M059J (cell line): ENCODE measurements at regions not wholly inside any gene's neighbourhood (a gene's known extent, or its start where the extent isn't known, plus 50 kb on each side); places are given as distances from the start of the nearest gene placed in this dataset.

Experiments
- DNase-seq: peaks from one replicate; pipeline ENCODE4 v3.0.0-alpha.2; 2012; ENCODE audit warnings: low read depth

GRCh38 chr20:52731093-52731492, 241.1 kb upstream of the TSHZ2 start:
- DNase-seq, result peak; percentile 72

GRCh38 chr20:52727740-52728456, 244.3 kb upstream of the TSHZ2 start:
- DNase-seq, result no peak

- DNase-seq, result peak; percentile 33
Observed at GRCh38 chr20:52724541-52724940, 247.6 kb upstream of the TSHZ2 start.

- no peak for DNase-seq
Observed at GRCh38 chr20:52722926-52723688, 249.1 kb upstream of the TSHZ2 start.

GRCh38 chr20:52708137-52708536, 264.0 kb upstream of the TSHZ2 start:
- DNase-seq, result no peak

GRCh38 chr20:52704553-52704952, 267.6 kb upstream of the TSHZ2 start:
- no peak for DNase-seq

GRCh38 chr20:52688345-52688744, 283.8 kb upstream of the TSHZ2 start:
- no peak for DNase-seq

GRCh38 chr20:52684905-52685304, 287.3 kb upstream of the TSHZ2 start:
- DNase-seq, result peak; percentile 25

GRCh38 chr20:52684176-52684575, 288.0 kb upstream of the TSHZ2 start:
- no peak for DNase-seq

GRCh38 chr20:52683761-52684160, 288.4 kb upstream of the TSHZ2 start:
- DNase-seq, result no peak

GRCh38 chr20:52682237-52682636, 289.9 kb upstream of the TSHZ2 start:
- no peak for DNase-seq

GRCh38 chr20:52681288-52681687, 290.9 kb upstream of the TSHZ2 start:
- no peak for DNase-seq

- no peak for DNase-seq
Observed at GRCh38 chr20:52677216-52677615, 294.9 kb upstream of the TSHZ2 start.

GRCh38 chr20:52676283-52676995, 295.7 kb upstream of the TSHZ2 start:
- peak; percentile 20 for DNase-seq

GRCh38 chr20:52675375-52675774, 296.8 kb upstream of the TSHZ2 start:
- DNase-seq, result no peak

GRCh38 chr20:52668626-52669025, 303.5 kb upstream of the TSHZ2 start:
- no peak for DNase-seq

GRCh38 chr20:52667358-52667757, 304.8 kb upstream of the TSHZ2 start:
- DNase-seq, result no peak

- no peak for DNase-seq
Observed at GRCh38 chr20:52665441-52665840, 306.7 kb upstream of the TSHZ2 start.

- no peak for DNase-seq
Observed at GRCh38 chr20:52655395-52655794, 316.8 kb upstream of the TSHZ2 start.

GRCh38 chr20:52654567-52654966, 317.6 kb upstream of the TSHZ2 start:
- DNase-seq, result no peak

- DNase-seq, result no peak
Observed at GRCh38 chr20:52652271-52652670, 319.9 kb upstream of the TSHZ2 start.

- no peak for DNase-seq
Observed at GRCh38 chr20:52649727-52650126, 322.4 kb upstream of the TSHZ2 start.

- DNase-seq, result no peak
Observed at GRCh38 chr20:52645822-52646221, 326.3 kb upstream of the TSHZ2 start.
